ENCODE measurements at regions not wholly inside any gene's neighbourhood (a gene's known extent, or its start where the extent isn't known, plus 50 kb on each side); places are given as distances from the start of the nearest gene placed in this dataset.

DNA sequence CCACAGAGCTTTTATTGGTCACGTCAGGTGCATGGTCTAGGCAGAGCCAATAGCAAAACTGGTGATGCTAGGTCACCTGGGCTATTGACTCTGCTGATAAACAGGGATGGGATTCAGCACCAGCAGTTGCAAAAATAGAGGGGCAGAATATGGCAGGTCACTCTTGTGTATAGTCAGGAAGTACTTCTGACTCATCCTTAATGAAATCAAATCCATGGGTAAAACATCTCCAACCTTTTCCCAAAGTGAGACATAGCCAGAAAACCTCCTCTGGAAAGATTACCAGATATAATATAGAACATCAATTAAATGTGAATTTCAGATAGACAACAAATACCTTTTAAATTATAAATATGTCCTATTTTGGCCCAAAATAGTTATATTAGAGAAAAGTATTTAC is 383.2 kb downstream of the METTL15 start:
- no peaks in the 10 kb centered on the region for H3K9me3 ChIP-seq (ENCODE audit: control insufficient read depth in 1 of 2, low read length in 2 of 2)
- no peaks in the 10 kb centered on the region for H3K36me3 ChIP-seq (ENCODE audit: control insufficient read depth in 1 of 2, insufficient read depth in 2 of 2, low read length in 2 of 2)
- H3K4me3 ChIP-seq (ENCODE audit: low read depth in 1 of 2, low read length in 2 of 2) = no peak overlapping the region
- H3K4me1 ChIP-seq (ENCODE audit: control insufficient read depth in 1 of 2, insufficient read depth in 2 of 2, low read length in 2 of 2) = no peaks in the 10 kb centered on the region
- H3K27ac ChIP-seq (ENCODE audit: low read length) = no peak overlapping the region
- no peaks in the 10 kb centered on the region for H3K27me3 ChIP-seq (ENCODE audit: low read depth, low read length)

- H3K9me3 ChIP-seq (ENCODE audit: control insufficient read depth in 1 of 2, low read length in 2 of 2) = no peaks in the 10 kb centered on the region
These were observed 382.7 kb downstream of the METTL15 start for GRCh38 chr11:28490773-28491382.

DNA sequence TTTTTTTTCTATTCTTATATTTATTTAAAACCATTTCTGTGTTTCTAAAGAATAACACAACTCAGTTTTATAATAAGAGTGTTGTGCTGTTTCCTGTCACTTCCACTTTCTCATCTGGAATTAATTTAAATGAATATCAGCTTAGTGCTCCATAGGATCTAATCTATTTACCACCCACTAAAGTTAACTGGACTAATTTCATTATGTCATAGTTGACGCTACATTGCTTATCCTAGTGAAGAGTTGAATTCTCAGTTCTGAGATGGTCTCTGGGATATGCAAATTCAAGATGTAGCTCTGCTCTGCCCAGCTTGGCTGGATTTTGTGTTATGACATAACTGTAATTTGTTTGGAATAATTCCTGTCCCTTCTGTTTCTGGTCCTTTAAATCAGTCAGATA is 380.1 kb downstream of the METTL15 start:
- H3K4me3 ChIP-seq (ENCODE audit: low read depth in 1 of 2, low read length in 2 of 2) = no peak overlapping the region
- no peaks in the 10 kb centered on the region for H3K4me1 ChIP-seq (ENCODE audit: control insufficient read depth in 1 of 2, insufficient read depth in 2 of 2, low read length in 2 of 2)
- H3K36me3 ChIP-seq (ENCODE audit: control insufficient read depth in 1 of 2, insufficient read depth in 2 of 2, low read length in 2 of 2) = no peaks in the 10 kb centered on the region
- no peak overlapping the region for H3K27ac ChIP-seq (ENCODE audit: low read length)
- no peaks in the 10 kb centered on the region for H3K9me3 ChIP-seq (ENCODE audit: control insufficient read depth in 1 of 2, low read length in 2 of 2)
- no peaks in the 10 kb centered on the region for H3K27me3 ChIP-seq (ENCODE audit: low read depth, low read length)

More at GRCh38 chr11:28490773-28491382, 382.7 kb downstream of the METTL15 start:
- Histone ChIP-seq H3K36me3 (ENCODE audit: control insufficient read depth in 1 of 2, insufficient read depth in 2 of 2, low read length in 2 of 2) (no peaks in the 10 kb centered on the region), H3K27me3 (ENCODE audit: low read depth, low read length) (no peaks in the 10 kb centered on the region), H3K4me3 (ENCODE audit: low read depth in 1 of 2, low read length in 2 of 2) (no peak overlapping the region), H3K27ac (ENCODE audit: low read length) (no peak overlapping the region), H3K4me1 (ENCODE audit: control insufficient read depth in 1 of 2, insufficient read depth in 2 of 2, low read length in 2 of 2) (no peaks in the 10 kb centered on the region)

GRCh38 chr11:28483072-28483867 is 375.1 kb downstream of the METTL15 start:
- H3K36me3 ChIP-seq (ENCODE audit: control insufficient read depth in 1 of 2, insufficient read depth in 2 of 2, low read length in 2 of 2) = no peaks in the 10 kb centered on the region
- H3K9me3 ChIP-seq (ENCODE audit: control insufficient read depth in 1 of 2, low read length in 2 of 2) = no peaks in the 10 kb centered on the region
- no peaks in the 10 kb centered on the region for H3K4me1 ChIP-seq (ENCODE audit: control insufficient read depth in 1 of 2, insufficient read depth in 2 of 2, low read length in 2 of 2)
- H3K27ac ChIP-seq (ENCODE audit: low read length) = no peak overlapping the region
- H3K27me3 ChIP-seq (ENCODE audit: low read depth, low read length) = no peaks in the 10 kb centered on the region
- no peak overlapping the region for H3K4me3 ChIP-seq (ENCODE audit: low read depth in 1 of 2, low read length in 2 of 2)

DNA sequence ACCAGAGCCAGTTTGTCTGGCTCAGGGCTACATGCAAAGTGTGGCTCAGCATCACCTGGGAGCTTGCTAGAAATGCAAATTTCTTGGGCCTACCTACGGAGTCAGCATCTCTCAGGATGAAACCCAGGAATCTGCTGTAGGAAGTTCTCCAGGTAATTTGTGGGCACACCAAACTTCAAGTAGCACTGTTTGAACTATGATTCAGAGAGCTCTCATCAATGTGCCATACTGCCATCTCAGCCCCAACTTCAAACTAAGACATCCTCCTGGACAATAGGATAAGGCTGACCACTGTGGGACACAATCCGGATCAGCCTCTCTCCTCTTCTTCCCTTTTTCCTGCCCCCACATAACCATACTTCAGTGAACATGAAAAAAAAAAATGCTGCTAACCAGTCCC is 374.5 kb downstream of the METTL15 start:
- Histone ChIP-seq H3K4me3 (ENCODE audit: low read depth in 1 of 2, low read length in 2 of 2) (no peak overlapping the region), H3K27me3 (ENCODE audit: low read depth, low read length) (no peaks in the 10 kb centered on the region), H3K9me3 (ENCODE audit: control insufficient read depth in 1 of 2, low read length in 2 of 2) (no peaks in the 10 kb centered on the region)

DNA sequence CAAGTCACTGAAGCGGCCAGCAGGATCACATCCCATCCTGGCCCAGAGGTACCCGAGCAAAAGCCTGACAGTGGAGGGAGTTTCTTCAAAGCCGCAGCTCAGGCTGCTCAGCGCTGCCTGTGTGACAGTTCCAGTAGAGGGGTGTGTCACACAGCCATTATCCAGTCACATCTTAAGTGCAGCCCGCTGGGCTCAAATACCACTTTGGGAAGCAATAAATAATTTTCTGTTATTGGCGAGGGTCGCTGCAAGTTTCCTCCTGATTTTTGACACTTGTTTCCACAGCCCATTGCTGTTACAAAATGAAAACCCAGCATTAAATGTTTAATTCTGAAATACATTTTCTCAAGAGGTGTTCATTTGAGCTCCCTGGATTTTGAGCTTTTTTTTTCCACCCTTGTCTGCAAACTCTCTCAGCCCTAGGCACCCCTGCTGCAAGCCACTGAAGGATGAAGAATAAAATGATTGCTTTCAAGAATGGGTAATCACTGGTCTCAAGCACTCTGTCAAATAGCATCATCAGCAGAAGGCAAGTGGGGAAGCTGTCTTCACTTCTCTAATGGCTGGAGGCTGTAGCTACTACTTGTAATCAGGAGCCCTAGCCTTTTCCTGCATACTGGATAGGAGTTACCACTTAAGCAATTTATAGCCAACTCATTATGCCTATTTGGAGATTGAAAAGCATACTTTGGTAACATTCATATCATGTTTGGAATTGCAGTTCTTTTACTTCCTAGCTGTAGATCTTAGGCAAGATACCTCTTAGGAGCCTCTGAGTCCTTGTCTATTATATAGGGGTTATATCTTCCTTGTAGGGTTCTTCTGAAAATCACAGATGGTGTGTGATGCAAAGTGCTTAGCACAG is 373.7 kb downstream of the METTL15 start:
- no peaks in the 10 kb centered on the region for H3K9me3 ChIP-seq (ENCODE audit: control insufficient read depth in 1 of 2, low read length in 2 of 2)
- no peaks in the 10 kb centered on the region for H3K27me3 ChIP-seq (ENCODE audit: low read depth, low read length)
- no peak overlapping the region for H3K27ac ChIP-seq (ENCODE audit: low read length)
- no peak overlapping the region for H3K4me3 ChIP-seq (ENCODE audit: low read depth in 1 of 2, low read length in 2 of 2)
- no peaks in the 10 kb centered on the region for H3K4me1 ChIP-seq (ENCODE audit: control insufficient read depth in 1 of 2, insufficient read depth in 2 of 2, low read length in 2 of 2)
- H3K36me3 ChIP-seq (ENCODE audit: control insufficient read depth in 1 of 2, insufficient read depth in 2 of 2, low read length in 2 of 2) = no peaks in the 10 kb centered on the region

More for the DNA sequence above, 374.5 kb downstream of the METTL15 start:
- Histone ChIP-seq H3K27ac (ENCODE audit: low read length) (no peak overlapping the region), H3K4me1 (ENCODE audit: control insufficient read depth in 1 of 2, insufficient read depth in 2 of 2, low read length in 2 of 2) (no peaks in the 10 kb centered on the region), H3K36me3 (ENCODE audit: control insufficient read depth in 1 of 2, insufficient read depth in 2 of 2, low read length in 2 of 2) (no peaks in the 10 kb centered on the region)

- H3K27me3 ChIP-seq (ENCODE audit: low read depth, low read length) = no peaks in the 10 kb centered on the region
- no peaks in the 10 kb centered on the region for H3K36me3 ChIP-seq (ENCODE audit: control insufficient read depth in 1 of 2, insufficient read depth in 2 of 2, low read length in 2 of 2)
- no peak overlapping the region for H3K4me3 ChIP-seq (ENCODE audit: low read depth in 1 of 2, low read length in 2 of 2)
- peaks cover 0 to 5% of the 10 kb centered on the region in 2 donors for H3K4me1 ChIP-seq (ENCODE audit: control insufficient read depth in 1 of 2, insufficient read depth in 2 of 2, low read length in 2 of 2)
- H3K9me3 ChIP-seq (ENCODE audit: control insufficient read depth in 1 of 2, low read length in 2 of 2) = no peaks in the 10 kb centered on the region
- H3K27ac ChIP-seq (ENCODE audit: low read length) = no peak overlapping the region
These were observed 372.2 kb downstream of the METTL15 start for GRCh38 chr11:28480406-28480805.

GRCh38 chr11:28476864-28477263 is 368.7 kb downstream of the METTL15 start:
- H3K27ac ChIP-seq (ENCODE audit: low read length) = no peak overlapping the region
- no peaks in the 10 kb centered on the region for H3K27me3 ChIP-seq (ENCODE audit: low read depth, low read length)
- no peaks in the 10 kb centered on the region for H3K36me3 ChIP-seq (ENCODE audit: control insufficient read depth in 1 of 2, insufficient read depth in 2 of 2, low read length in 2 of 2)
- H3K4me3 ChIP-seq (ENCODE audit: low read depth in 1 of 2, low read length in 2 of 2) = no peak overlapping the region
- H3K9me3 ChIP-seq (ENCODE audit: control insufficient read depth in 1 of 2, low read length in 2 of 2) = no peaks in the 10 kb centered on the region
- H3K4me1 ChIP-seq (ENCODE audit: control insufficient read depth in 1 of 2, insufficient read depth in 2 of 2, low read length in 2 of 2) = peaks cover 0 to 5% of the 10 kb centered on the region in 2 donors

GRCh38 chr11:28476049-28476448 is 367.9 kb downstream of the METTL15 start:
- Histone ChIP-seq H3K36me3 (ENCODE audit: control insufficient read depth in 1 of 2, insufficient read depth in 2 of 2, low read length in 2 of 2) (no peaks in the 10 kb centered on the region), H3K4me1 (ENCODE audit: control insufficient read depth in 1 of 2, insufficient read depth in 2 of 2, low read length in 2 of 2) (peaks cover 0 to 5% of the 10 kb centered on the region in 2 donors), H3K27me3 (ENCODE audit: low read depth, low read length) (no peaks in the 10 kb centered on the region), H3K27ac (ENCODE audit: low read length) (no peak overlapping the region), H3K4me3 (ENCODE audit: low read depth in 1 of 2, low read length in 2 of 2) (no peak overlapping the region), H3K9me3 (ENCODE audit: control insufficient read depth in 1 of 2, low read length in 2 of 2) (no peaks in the 10 kb centered on the region)

DNA sequence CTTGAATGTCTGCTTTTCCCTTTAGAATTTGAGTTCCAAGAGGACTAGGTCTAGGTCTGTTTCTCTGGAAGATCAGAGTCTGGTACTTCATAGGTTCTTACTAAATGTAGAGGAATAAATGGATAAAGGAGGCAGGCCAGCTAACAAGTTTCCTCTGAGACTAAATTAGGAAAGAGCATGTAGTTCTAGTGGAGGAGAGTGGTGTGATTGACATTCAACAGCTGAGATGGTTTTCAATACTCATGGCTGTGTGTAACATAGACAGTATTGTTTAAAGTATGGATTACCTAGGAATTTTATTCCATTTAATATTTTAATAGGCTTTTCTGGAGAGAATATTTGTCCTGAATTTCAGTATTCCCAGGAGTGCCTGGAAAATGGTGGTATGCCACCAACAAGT is 364.7 kb downstream of the METTL15 start:
- no peaks in the 10 kb centered on the region for H3K9me3 ChIP-seq (ENCODE audit: control insufficient read depth in 1 of 2, low read length in 2 of 2)
- no peak overlapping the region for H3K4me3 ChIP-seq (ENCODE audit: low read depth in 1 of 2, low read length in 2 of 2)
- no peaks in the 10 kb centered on the region for H3K36me3 ChIP-seq (ENCODE audit: control insufficient read depth in 1 of 2, insufficient read depth in 2 of 2, low read length in 2 of 2)
- H3K27me3 ChIP-seq (ENCODE audit: low read depth, low read length) = no peaks in the 10 kb centered on the region
- H3K27ac ChIP-seq (ENCODE audit: low read length) = no peak overlapping the region
- H3K4me1 ChIP-seq (ENCODE audit: control insufficient read depth in 1 of 2, insufficient read depth in 2 of 2, low read length in 2 of 2) = peaks cover 0 to 5% of the 10 kb centered on the region in 2 donors

DNA sequence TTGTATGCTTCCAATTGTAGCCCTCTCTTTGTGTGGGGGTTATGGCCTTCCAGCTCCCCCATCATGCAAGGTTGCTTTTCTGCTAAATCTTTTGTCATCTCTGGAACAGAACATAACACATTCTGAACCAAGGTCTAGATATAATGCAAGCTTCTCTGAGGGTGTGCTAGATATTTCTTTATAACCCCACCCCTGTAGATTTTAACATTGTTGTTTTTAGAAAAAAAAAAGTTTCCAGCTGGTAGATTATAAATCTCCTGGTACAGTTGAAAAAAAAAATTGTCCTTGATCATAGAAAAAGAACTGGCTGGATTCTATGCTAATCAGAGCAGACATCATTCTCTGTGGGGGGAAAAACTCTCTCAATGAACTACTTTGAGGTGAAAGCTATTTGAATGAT is 363.3 kb downstream of the METTL15 start:
- no peak overlapping the region for H3K27ac ChIP-seq (ENCODE audit: low read length)
- H3K27me3 ChIP-seq (ENCODE audit: low read depth, low read length) = no peaks in the 10 kb centered on the region
- no peaks in the 10 kb centered on the region for H3K36me3 ChIP-seq (ENCODE audit: control insufficient read depth in 1 of 2, insufficient read depth in 2 of 2, low read length in 2 of 2)
- H3K4me3 ChIP-seq (ENCODE audit: low read depth in 1 of 2, low read length in 2 of 2) = no peak overlapping the region
- peaks cover 0 to 5% of the 10 kb centered on the region in 2 donors for H3K4me1 ChIP-seq (ENCODE audit: control insufficient read depth in 1 of 2, insufficient read depth in 2 of 2, low read length in 2 of 2)
- no peaks in the 10 kb centered on the region for H3K9me3 ChIP-seq (ENCODE audit: control insufficient read depth in 1 of 2, low read length in 2 of 2)
